Heart left ventricle (tissue), 13 donors: ENCODE measurements at regions not wholly inside any gene's neighbourhood (a gene's known extent, or its start where the extent isn't known, plus 50 kb on each side); places are given as distances from the start of the nearest gene placed in this dataset.

Experiments
- CTCF ChIP-seq, 12 donors: fragments of 200-600 bp; sonication (generic) in 4 of 12; IDR thresholded peaks; one replicate each; pipeline versions ENCODE4 v1.5.0 to v1.8.0; 2018 to 2022; ENCODE audit warnings: antibody characterized with exemption in 12 of 12, mild to moderate bottlenecking in 5 of 12
- POLR2A ChIP-seq, 2 donors: fragments of 450-650 bp; IDR thresholded peaks; one replicate each; pipeline ENCODE4 v1.6.1; 2017; ENCODE audit warnings: antibody characterized with exemption in 2 of 2, mild to moderate bottlenecking in 2 of 2, moderate library complexity in 2 of 2
- donor health status: ischemic (EF 13 %, LVEDD 7.1; RV severe dilation, severe dysfunction).
- donor health status: DM: no; HTN: yes; CAD: no.
- donor health status: DM: no; HTN: no; CAD: no.
- donor health status: ischemic (EF 25% LVEDD 6.9; RV normal size, moderate dysfunction).
- donor health status: ischemic (EF 25% LVEDD 5.7; RV mildly dilated, moderate dysfunction).
- donor health status: ischemic (EF 35%, LVEDD 5.7; RV mildly dilated, moderate dysfunction).
- donor health status: nonischemic (EF 11% LVEDD 7.7; RV severe dilation, severe dysfunction).
- donor health status: DM: yes; HTN: yes; CAD: no.
- donor health status: PGD.
- donor health status: ischemic (EF 29% LVEDD 5.4; RV normal size, mild dysfunction).
- donor health status: nonischemic (EF 23%, LVEDD 6.1; RV moderate dilation, normal function).

GRCh38 chr9:1939926-1940368 is 75.2 kb upstream of the SMARCA2 start:
- TF ChIP-seq CTCF (IDR thresholded peaks at IDR 0.05): peak; percentile 17 to 59 (median 49)
- no peak for TF ChIP-seq POLR2A (IDR thresholded peaks at IDR 0.05)
